GM12878 (cell line): ENCODE measurements at regions not wholly inside any gene's neighbourhood (a gene's known extent, or its start where the extent isn't known, plus 50 kb on each side); places are given as distances from the start of the nearest gene placed in this dataset.

Experiments used
- ATAC-seq: fragments of 200-7000 bp; cut with Tn5 transposase; 3 replicates; pipeline ENCODE4 v1.9.1; 2020; ENCODE audit warnings: mild to moderate bottlenecking, moderate library complexity
- BruUV-seq: library from RNA; stranded (reverse); fragments of 400-500 nt; replicated peaks from 2 replicates; lab custom pipeline; 2021; lab: Mats Ljungman, UMichigan
- CTCF ChIA-PET: fragments of 300-600 bp; sonication (Branson Sonifier 250); formaldehyde crosslinking; extraction: SDS; loops from one replicate; lab custom pipeline; 2021; ENCODE audit warnings: inconsistent platforms; lab: Yijun Ruan, JAX
- POLR2A ChIA-PET: fragments of 350-600 bp; formaldehyde crosslinking; extraction: SDS; loops from one replicate; lab custom pipeline; 2021; ENCODE audit warnings: inconsistent platforms; lab: Charles Lee
- RAD21 ChIA-PET: fragments of 300-600 bp; sonication (Branson Sonifier 250); formaldehyde crosslinking; loops from one replicate; lab custom pipeline; 2023; ENCODE audit warnings: antibody characterized with exemption; ENCODE audit not compliant: unreplicated experiment; lab: Charles Lee
- SMC1A ChIA-PET: fragments of 300-600 bp; sonication (Branson Sonifier 250); formaldehyde crosslinking; loops from one replicate; lab custom pipeline; 2023; ENCODE audit not compliant: unreplicated experiment, uncharacterized antibody; lab: Charles Lee
- DNase-seq: peaks from one replicate; pipeline ENCODE4 v3.0.0-alpha.2; 2011; ENCODE audit warnings: low read depth, low spot score
- FAIRE-seq: peaks from 3 replicates; lab custom pipeline; 2011; peaks lifted over from hg19 to GRCh38; lab: Jason Lieb, UNC
- H2AFZ ChIP-seq: 2 replicates; pipeline ENCODE4 v1.6.0; 2011; ENCODE audit warnings: low read depth, low read length, control low read depth; ENCODE audit not compliant: control insufficient read depth
- H3K27ac ChIP-seq: 2 replicates; pipeline ENCODE4 v1.5.1; 2011; ENCODE audit warnings: control low read depth; ENCODE audit not compliant: control insufficient read depth, insufficient read depth
- H3K27me3 ChIP-seq, 2 experiments: replicated peaks in 1 of 2; 2 replicates each; pipeline versions ENCODE4 v1.6.0 to v1.6.1; 2011; ENCODE audit warnings: low read length in 1 of 2; ENCODE audit not compliant: control insufficient read depth in 2 of 2, insufficient read depth in 2 of 2
- H3K36me3 ChIP-seq, 2 experiments: 2 replicates each; pipeline ENCODE4 v1.5.1; 2011; ENCODE audit warnings: low read length in 1 of 2; ENCODE audit not compliant: control insufficient read depth in 2 of 2, insufficient read depth in 2 of 2
- H3K4me1 ChIP-seq: 2 replicates; pipeline ENCODE4 v1.6.1; 2011; ENCODE audit warnings: mild to moderate bottlenecking, low read length, moderate library complexity, mixed read lengths; ENCODE audit not compliant: control insufficient read depth, insufficient read depth
- H3K4me2 ChIP-seq: 2 replicates; pipeline ENCODE4 v1.6.0; 2011; ENCODE audit warnings: control low read depth; ENCODE audit not compliant: control insufficient read depth, insufficient read depth
- H3K4me3 ChIP-seq: fragments of 200-600 bp; sonication (generic); 2 replicates; pipeline ENCODE4 v1.5.1; 2016
- H3K79me2 ChIP-seq: 2 replicates; pipeline ENCODE4 v1.6.0; 2011; ENCODE audit warnings: low read length; ENCODE audit not compliant: control insufficient read depth, insufficient read depth
- H3K9ac ChIP-seq: 2 replicates; pipeline ENCODE4 v1.8.0; 2011; ENCODE audit warnings: low read length, control low read depth, mixed read lengths; ENCODE audit not compliant: control insufficient read depth, insufficient read depth
- H3K9me3 ChIP-seq: replicated peaks from 3 replicates; pipeline ENCODE4 v1.5.1; 2011; ENCODE audit warnings: mild to moderate bottlenecking, low read length; ENCODE audit not compliant: control insufficient read depth, insufficient read depth
- H4K20me1 ChIP-seq: 2 replicates; pipeline ENCODE4 v1.6.0; 2011; ENCODE audit not compliant: control insufficient read depth, insufficient read depth
- CEBPZ ChIP-seq: fragments of 150-350 bp; IDR thresholded peaks from 2 replicates; pipeline ENCODE4 v1.6.1; 2016; ENCODE audit warnings: low read depth, low read length
- CHD2 ChIP-seq: IDR thresholded peaks from 2 replicates; pipeline ENCODE4 v1.6.1; 2011; ENCODE audit warnings: low read depth, low read length, improper control_type of control experiment, borderline replicate concordance
- DPF2 ChIP-seq: fragments of 450-650 bp; IDR thresholded peaks from 2 replicates; pipeline ENCODE4 v1.6.1; 2017; ENCODE audit warnings: mild to moderate bottlenecking
- ELK1 ChIP-seq: IDR thresholded peaks from 2 replicates; pipeline ENCODE4 v1.6.1; 2012; ENCODE audit warnings: low read depth, low read length, improper control_type of control experiment
- ESRRA ChIP-seq: IDR thresholded peaks from 2 replicates; pipeline ENCODE4 v1.6.1; 2012; ENCODE audit warnings: mild to moderate bottlenecking, low read length, improper control_type of control experiment
- IRF4 ChIP-seq: IDR thresholded peaks from 2 replicates; pipeline ENCODE4 v1.6.1; 2011; ENCODE audit warnings: low read depth, low read length
- NFXL1 ChIP-seq: fragments of 450-650 bp; IDR thresholded peaks from 2 replicates; pipeline ENCODE4 v1.6.1; 2017; ENCODE audit warnings: antibody characterized with exemption, mild to moderate bottlenecking, borderline replicate concordance
- NFYB ChIP-seq: IDR thresholded peaks from 2 replicates; pipeline ENCODE4 v1.6.1; 2011; ENCODE audit warnings: low read depth, mild to moderate bottlenecking, low read length, improper control_type of control experiment, moderate library complexity; ENCODE audit not compliant: insufficient read depth
- NR2C2 ChIP-seq: IDR thresholded peaks from 2 replicates; pipeline ENCODE4 v1.6.1; 2011; ENCODE audit warnings: borderline replicate concordance, low read depth; ENCODE audit not compliant: control insufficient read depth, insufficient read length
- PAX5 ChIP-seq: IDR thresholded peaks from 2 replicates; pipeline ENCODE4 v1.6.1; 2011; ENCODE audit warnings: low read depth, low read length, borderline replicate concordance
- PBX3 ChIP-seq: IDR thresholded peaks from 2 replicates; pipeline ENCODE4 v1.6.1; 2011; ENCODE audit warnings: mild to moderate bottlenecking, low read depth, low read length, moderate library complexity; ENCODE audit not compliant: insufficient replicate concordance
- RFX5 ChIP-seq: IDR thresholded peaks from 2 replicates; pipeline ENCODE4 v1.6.1; 2011; ENCODE audit warnings: low read depth, low read length, improper control_type of control experiment
- SKIL ChIP-seq: fragments of 450-650 bp; IDR thresholded peaks from 2 replicates; pipeline ENCODE4 v1.6.1; 2017; ENCODE audit warnings: mild to moderate bottlenecking, low read depth, inconsistent platforms; ENCODE audit not compliant: poor library complexity, severe bottlenecking
- YY1 ChIP-seq: IDR thresholded peaks from 2 replicates; pipeline ENCODE4 v1.6.1; 2011; ENCODE audit warnings: low read depth, mild to moderate bottlenecking, low read length
- WGBS: methylation state at CpG from one replicate; pipeline ENCODE4 v1.1.6; 2016; ENCODE audit warnings: low lambda C conversion rate; ENCODE audit not compliant: insufficient replicate concordance, insufficient coverage; ENCODE audit errors: missing lambda C conversion rate; 5-methylcytosine and 5-hydroxymethylcytosine counted together
- in situ Hi-C: fragments of 300-500 bp; cut with MboI; formaldehyde crosslinking; loops from 9 replicates; pipeline ENCODE4 v1.14.3; 2018; ENCODE audit warnings: mixed read lengths
- intact Hi-C: fragments of 100-400 bp; cut with micrococcal nuclease; formaldehyde crosslinking; loops from one replicate; pipeline ENCODE4 v1.14.2; 2022; ENCODE audit not compliant: unreplicated experiment

GRCh38 chr15:97652041-97652440, 308.5 kb upstream of the ARRDC4 start:
- intact Hi-C loops (no loop called here), in situ Hi-C loops (no loop called here)
- ATAC-seq, result no peak
- BruUV-seq, result no TSS peak
- no peak for FAIRE-seq
- no peak for DNase-seq
- ChIA-PET CTCF (no interaction called here), RAD21 (no interaction called here), SMC1A (interaction anchor here (1.4 kb wide), 1 partner anchor 13 kb away, joined by 5 read pairs; no protein-coding TSS in a partner anchor), POLR2A (no interaction called here)
- 47% methylated on average over 3 of the region's 3 CpGs for WGBS
- Histone ChIP-seq H3K9me3 (no peaks in the 10 kb centered on the region), H3K27ac (no peak overlapping the region), H3K27me3 (no peaks in the 10 kb centered on the region), H2AFZ (no peak overlapping the region), H3K79me2 (no peaks in the 10 kb centered on the region), H3K36me3 (no peaks in the 10 kb centered on the region), H4K20me1 (no peaks in the 10 kb centered on the region), H3K4me3 (no peak overlapping the region), H3K9ac (no peak overlapping the region), H3K4me2 (no peak overlapping the region), H3K4me1 (no peaks in the 10 kb centered on the region)
- TF ChIP-seq YY1 (no peak), DPF2 (no peak), NR2C2 (no peak), ELK1 (no peak), NFXL1 (no peak), CEBPZ (no peak), PAX5 (no peak), SKIL (no peak), IRF4 (no peak), NFYB (no peak), CHD2 (no peak), PBX3 (no peak), ESRRA (no peak), RFX5 (no peak)
